ENCODE measurements at regions not wholly inside any gene's neighbourhood (a gene's known extent, or its start where the extent isn't known, plus 50 kb on each side); places are given as distances from the start of the nearest gene placed in this dataset.

GRCh38 chr2:7552825-7553570, 635.8 kb downstream of the RNF144A start (continued):
- TF ChIP-seq ZBTB10 (tag by site-specific recombination; IDR thresholded peaks at IDR 0.05) = no peak
- TF ChIP-seq, protein P1, sequence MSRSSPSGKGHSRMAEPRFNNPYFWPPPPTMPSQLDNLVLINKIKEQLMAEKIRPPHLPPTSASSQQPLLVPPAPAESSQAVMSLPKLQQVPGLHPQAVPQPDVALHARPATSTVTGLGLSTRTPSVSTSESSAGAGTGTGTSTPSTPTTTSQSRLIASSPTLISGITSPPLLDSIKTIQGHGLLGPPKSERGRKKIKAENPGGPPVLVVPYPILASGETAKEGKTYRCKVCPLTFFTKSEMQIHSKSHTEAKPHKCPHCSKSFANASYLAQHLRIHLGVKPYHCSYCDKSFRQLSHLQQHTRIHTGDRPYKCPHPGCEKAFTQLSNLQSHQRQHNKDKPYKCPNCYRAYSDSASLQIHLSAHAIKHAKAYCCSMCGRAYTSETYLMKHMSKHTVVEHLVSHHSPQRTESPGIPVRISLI (tag by site-specific recombination; IDR thresholded peaks at IDR 0.05) = no peak

GRCh38 chr2:7555260-7555659, 638.0 kb downstream of the RNF144A start:
- Histone ChIP-seq H3K36me3 (ENCODE audit: control insufficient read depth in 2 of 2, insufficient read depth in 1 of 2, low read length in 2 of 2) (no peaks in the 10 kb centered on the region), H3K4me1 (ENCODE audit: control insufficient read depth, insufficient read depth, low read length) (no peaks in the 10 kb centered on the region), H3K27ac (ENCODE audit: extremely low read depth, low read depth, low read length) (no peak overlapping the region), H3K4me3 (ENCODE audit: low read depth, low read length) (no peak overlapping the region), H3K9me3 (ENCODE audit: control insufficient read depth, insufficient read depth, low read depth, low read length) (no peaks in the 10 kb centered on the region)
- ChIA-PET POLR2A (no interaction called here), CTCF (no interaction called here)
- TF ChIP-seq ZNF132 (tag by site-specific recombination; IDR thresholded peaks at IDR 0.05; ENCODE audit: borderline replicate concordance) = no peak
- no peak for TF ChIP-seq ZNF48 (tag by site-specific recombination; IDR thresholded peaks at IDR 0.05)
- no peak for TF ChIP-seq ZNF221 (tag by site-specific recombination; IDR thresholded peaks at IDR 0.05; ENCODE audit: borderline replicate concordance)
- TF ChIP-seq WT1 (tag by site-specific recombination; IDR thresholded peaks at IDR 0.05) = no peak
- no peak for TF ChIP-seq ZNF174 (tag by site-specific recombination; IDR thresholded peaks at IDR 0.05)
- no peak for TF ChIP-seq ZNF843 (tag by site-specific recombination; IDR thresholded peaks at IDR 0.05)
- no peak for TF ChIP-seq TRIM28 (IDR thresholded peaks at IDR 0.05; ENCODE audit: borderline replicate concordance, low read length)
- TF ChIP-seq GLIS1 (tag by site-specific recombination; IDR thresholded peaks at IDR 0.05) = no peak
- no peak for TF ChIP-seq OVOL3 (tag by site-specific recombination; IDR thresholded peaks at IDR 0.05)
- no peak for TF ChIP-seq KLF8 (tag by site-specific recombination; IDR thresholded peaks at IDR 0.05)
- TF ChIP-seq, protein P2, sequence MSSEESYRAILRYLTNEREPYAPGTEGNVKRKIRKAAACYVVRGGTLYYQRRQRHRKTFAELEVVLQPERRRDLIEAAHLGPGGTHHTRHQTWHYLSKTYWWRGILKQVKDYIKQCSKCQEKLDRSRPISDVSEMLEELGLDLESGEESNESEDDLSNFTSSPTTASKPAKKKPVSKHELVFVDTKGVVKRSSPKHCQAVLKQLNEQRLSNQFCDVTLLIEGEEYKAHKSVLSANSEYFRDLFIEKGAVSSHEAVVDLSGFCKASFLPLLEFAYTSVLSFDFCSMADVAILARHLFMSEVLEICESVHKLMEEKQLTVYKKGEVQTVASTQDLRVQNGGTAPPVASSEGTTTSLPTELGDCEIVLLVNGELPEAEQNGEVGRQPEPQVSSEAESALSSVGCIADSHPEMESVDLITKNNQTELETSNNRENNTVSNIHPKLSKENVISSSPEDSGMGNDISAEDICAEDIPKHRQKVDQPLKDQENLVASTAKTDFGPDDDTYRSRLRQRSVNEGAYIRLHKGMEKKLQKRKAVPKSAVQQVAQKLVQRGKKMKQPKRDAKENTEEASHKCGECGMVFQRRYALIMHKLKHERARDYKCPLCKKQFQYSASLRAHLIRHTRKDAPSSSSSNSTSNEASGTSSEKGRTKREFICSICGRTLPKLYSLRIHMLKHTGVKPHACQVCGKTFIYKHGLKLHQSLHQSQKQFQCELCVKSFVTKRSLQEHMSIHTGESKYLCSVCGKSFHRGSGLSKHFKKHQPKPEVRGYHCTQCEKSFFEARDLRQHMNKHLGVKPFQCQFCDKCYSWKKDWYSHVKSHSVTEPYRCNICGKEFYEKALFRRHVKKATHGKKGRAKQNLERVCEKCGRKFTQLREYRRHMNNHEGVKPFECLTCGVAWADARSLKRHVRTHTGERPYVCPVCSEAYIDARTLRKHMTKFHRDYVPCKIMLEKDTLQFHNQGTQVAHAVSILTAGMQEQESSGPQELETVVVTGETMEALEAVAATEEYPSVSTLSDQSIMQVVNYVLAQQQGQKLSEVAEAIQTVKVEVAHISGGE (tag by site-specific recombination; conservative IDR thresholded peaks at IDR 0.05; ENCODE audit: low read depth) = no peak
- TF ChIP-seq, protein P3, sequence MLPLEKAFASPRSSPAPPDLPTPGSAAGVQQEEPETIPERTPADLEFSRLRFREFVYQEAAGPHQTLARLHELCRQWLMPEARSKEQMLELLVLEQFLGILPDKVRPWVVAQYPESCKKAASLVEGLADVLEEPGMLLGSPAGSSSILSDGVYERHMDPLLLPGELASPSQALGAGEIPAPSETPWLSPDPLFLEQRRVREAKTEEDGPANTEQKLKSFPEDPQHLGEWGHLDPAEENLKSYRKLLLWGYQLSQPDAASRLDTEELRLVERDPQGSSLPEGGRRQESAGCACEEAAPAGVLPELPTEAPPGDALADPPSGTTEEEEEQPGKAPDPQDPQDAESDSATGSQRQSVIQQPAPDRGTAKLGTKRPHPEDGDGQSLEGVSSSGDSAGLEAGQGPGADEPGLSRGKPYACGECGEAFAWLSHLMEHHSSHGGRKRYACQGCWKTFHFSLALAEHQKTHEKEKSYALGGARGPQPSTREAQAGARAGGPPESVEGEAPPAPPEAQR (tag by site-specific recombination; IDR thresholded peaks at IDR 0.05) = no peak
- no peak for TF ChIP-seq MYNN (tag by site-specific recombination; IDR thresholded peaks at IDR 0.05; ENCODE audit: borderline replicate concordance)
- TF ChIP-seq ZNF423 (tag by site-specific recombination; IDR thresholded peaks at IDR 0.05) = no peak
- no peak for TF ChIP-seq ZNF747 (tag by site-specific recombination; IDR thresholded peaks at IDR 0.05)
